ENCODE measurements at regions not wholly inside any gene's neighbourhood (a gene's known extent, or its start where the extent isn't known, plus 50 kb on each side); places are given as distances from the start of the nearest gene placed in this dataset.
A peak's percentile ranks its signal among the peaks of the same experiment; 100 is the strongest.
"Not testable (repeated sequence)": the region's sequence is repeated elsewhere in the genome, so short reads cannot be mapped to it uniquely, and the experiment has no call there.

DNA sequence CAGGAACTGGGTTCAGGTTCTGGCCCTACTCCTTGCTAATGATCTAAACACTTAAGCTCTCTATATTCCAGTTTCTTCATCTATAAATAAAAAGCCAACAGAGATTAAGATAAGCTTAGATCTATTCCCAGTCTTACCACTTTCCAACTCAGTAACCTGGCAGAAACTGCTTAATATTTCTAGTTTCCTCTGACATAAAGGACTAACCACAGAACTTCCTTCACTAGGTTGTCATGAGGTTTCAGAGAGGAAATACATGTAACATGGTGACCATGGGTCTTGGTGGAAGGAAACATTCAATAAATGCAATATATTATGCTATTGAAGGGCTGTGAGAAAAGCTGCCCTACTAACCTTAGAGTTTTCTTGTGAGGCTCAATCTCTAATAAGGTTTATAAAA is 114.4 kb upstream of the PDE1A start:
- H3K9me3 ChIP-seq (replicated peaks), result no peaks in the 10 kb centered on the region; the same call in 1 of the 2 replicates
- H3K27me3 ChIP-seq, result no peaks in the 10 kb centered on the region
- H3K4me3 ChIP-seq, result no peak overlapping the region
- no peaks in the 10 kb centered on the region for H3K36me3 ChIP-seq
- DNase-seq, result no peak
- H3K4me1 ChIP-seq, result peaks cover 24% of the 10 kb centered on the region
- H3K27ac ChIP-seq, result no peak overlapping the region

DNA sequence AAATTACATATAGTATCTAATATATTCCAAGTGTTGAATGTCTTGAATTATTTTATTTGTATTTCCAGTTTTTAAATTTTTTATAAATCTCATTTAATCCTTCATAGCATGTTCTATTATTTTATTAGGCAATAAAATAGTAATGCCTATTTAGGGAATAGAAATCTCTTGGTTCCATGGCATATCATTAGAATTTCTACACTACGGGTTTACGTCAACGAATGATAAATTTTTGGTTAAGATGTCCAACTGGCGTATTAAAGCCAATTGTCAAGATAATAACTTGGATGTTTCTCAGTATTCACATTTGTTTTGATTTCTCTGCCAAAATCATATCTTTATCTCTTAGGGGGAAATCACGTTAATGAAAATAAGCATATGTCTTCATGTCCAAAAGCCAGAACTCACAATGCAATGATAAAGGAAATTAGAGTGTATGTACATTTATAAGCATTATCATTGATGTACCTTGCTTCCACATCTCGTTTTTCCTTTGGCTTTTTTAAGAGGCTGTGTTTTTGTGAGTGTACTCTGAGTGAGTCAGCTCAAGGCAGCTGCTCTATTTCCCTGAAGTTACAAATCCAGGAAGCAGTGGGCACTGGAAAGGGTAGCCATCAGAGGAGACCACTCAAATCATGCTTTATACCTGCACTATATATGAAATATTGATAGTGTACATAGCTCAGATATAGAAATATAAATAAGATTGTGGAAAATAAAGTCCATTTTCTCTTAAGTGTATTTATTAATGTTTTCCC is 115.8 kb upstream of the PDE1A start:
- H3K4me1 ChIP-seq, result peaks cover 24% of the 10 kb centered on the region
- no peaks in the 10 kb centered on the region for H3K9me3 ChIP-seq (replicated peaks)
- H3K36me3 ChIP-seq, result no peaks in the 10 kb centered on the region
- H3K27me3 ChIP-seq, result no peaks in the 10 kb centered on the region
- 0 out of 2 replicates have a peak overlapping the region, but pooled peaks have one; percentile 11 for H3K27ac ChIP-seq
- DNase-seq, result peak; percentile 28 to 58
- H3K4me3 ChIP-seq, result no peak overlapping the region

DNA sequence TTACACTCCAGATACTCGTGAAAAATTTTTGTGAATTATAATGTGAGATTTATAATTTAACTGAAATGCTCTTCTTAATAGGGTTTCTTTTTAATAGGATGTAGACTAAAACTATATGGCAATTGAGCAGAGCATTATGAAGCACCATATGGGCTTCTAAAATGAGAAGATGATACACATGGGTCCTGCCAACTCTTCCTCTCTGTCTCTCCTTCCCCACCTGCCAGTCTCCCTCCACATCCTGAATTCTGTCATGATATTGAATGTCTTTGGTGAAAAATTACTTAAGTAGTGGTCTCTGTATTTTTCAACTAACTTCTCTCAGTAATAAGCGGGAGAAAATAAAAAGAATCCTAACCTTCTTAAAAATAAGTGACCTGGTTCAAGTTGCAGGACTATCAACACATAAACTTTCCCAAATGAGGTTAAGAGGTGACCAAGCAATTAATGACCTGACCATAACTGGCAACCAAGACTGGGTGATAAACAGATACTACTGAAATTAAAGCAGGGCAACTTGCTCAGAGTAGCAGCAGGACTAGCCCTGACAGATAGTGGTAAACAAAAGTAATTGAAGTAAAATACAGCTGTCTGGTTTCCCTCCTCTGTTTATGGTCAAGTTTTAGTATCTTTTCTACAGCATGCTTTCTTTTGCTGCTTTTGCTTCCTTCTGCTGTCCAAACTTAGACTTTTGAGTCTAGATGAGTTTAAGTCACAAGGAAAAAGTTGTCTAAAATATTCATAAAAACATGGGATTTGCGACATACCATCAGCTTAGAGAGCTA is 117.1 kb upstream of the PDE1A start:
- no peak overlapping the region for H3K27ac ChIP-seq
- H3K9me3 ChIP-seq (replicated peaks), result no peaks in the 10 kb centered on the region
- H3K36me3 ChIP-seq, result no peaks in the 10 kb centered on the region
- no peak overlapping the region for H3K4me3 ChIP-seq
- no peak for DNase-seq
- no peaks in the 10 kb centered on the region for H3K27me3 ChIP-seq
- H3K4me1 ChIP-seq, result peaks cover 37% of the 10 kb centered on the region

DNA sequence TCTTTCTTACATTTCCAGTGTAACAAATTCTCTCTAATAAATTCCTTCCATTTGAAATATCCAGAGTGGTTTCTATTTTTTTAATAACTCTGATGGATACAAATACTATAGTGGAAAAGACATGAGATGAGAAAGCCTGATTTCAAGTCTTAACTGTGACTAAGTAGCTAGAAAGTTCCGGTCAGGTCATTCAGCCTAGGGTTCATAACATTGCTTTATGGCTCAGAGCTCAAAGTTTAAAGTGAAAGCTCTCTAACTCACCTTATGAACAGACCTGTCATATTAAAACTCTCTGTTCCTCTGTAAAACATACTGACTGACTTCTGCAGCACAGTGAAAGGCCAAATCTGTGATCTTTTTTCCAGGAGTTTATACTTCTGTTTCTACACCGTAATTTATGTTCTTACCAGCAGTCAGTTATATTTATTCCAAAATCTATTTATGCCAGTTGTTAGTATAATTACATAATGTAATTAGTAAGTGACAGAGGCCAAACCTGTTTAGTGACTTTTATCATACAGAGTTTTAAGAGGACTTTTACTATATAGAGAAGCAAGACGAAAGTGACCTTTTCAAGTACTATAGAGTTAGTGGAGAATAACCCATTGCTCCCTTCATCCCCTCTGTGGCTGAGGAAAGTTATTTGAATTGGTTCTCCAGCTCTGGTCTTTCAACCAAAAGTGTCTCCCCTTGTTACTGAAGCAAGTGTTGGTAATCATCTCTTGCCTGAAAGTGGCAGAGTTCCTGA is 118.8 kb upstream of the PDE1A start:
- no peak for DNase-seq
- Histone ChIP-seq H3K27ac (no peak overlapping the region), H3K27me3 (no peaks in the 10 kb centered on the region), H3K36me3 (no peaks in the 10 kb centered on the region), H3K9me3 (replicated peaks) (no peaks in the 10 kb centered on the region), H3K4me3 (no peak overlapping the region), H3K4me1 (peaks cover 40% of the 10 kb centered on the region)

DNA sequence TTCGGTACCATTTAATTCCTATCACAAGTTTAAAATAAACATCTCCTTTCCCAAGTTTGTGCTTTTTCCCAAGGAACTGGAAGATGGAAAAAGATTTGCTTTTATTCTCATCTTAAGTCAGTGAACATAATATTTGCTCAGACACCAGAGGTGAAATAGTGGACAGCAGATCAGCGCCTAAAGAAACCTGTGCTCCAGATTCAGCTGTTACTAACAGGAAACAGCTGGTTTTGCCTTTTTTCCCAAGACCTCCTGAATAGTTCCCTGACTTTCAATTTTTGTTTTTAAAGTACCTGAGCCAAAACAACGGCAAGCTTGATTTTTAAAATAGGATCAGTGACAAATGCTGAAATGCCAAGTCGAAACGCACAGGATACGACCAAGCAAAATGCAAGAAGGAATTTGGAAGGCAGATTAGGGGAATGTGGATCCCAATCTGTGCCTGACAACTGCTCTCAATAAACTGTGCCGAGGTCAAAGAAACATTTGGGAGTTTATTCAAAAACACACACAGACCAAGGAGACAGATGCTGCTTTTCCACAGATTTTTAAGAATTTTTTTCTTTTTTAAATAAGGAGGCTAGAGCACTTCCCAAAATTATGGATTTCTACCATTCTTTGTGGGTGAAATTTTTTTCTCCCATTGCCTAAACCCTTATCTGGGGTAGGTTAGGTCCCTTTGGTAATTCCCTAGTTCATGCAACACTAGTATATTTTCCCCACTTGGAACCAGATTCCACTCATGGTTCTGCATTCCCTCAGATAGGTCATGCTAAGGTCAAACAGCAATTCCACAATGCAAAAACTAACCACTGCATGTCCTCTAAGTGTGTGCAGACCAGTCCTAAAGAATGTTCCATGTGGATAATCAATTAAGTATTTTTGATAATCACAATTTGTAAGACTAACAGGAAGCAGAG is 121.5 kb upstream of the PDE1A start:
- DNase-seq, result peak; percentile 27 to 68
- H3K4me3 ChIP-seq, result peak overlapping the region; percentile 52
- peaks cover 32% of the 10 kb centered on the region for H3K4me1 ChIP-seq
- H3K27ac ChIP-seq, result peak overlapping the region; percentile 91
- H3K9me3 ChIP-seq (replicated peaks), result no peaks in the 10 kb centered on the region
- H3K36me3 ChIP-seq, result no peaks in the 10 kb centered on the region
- H3K27me3 ChIP-seq, result no peaks in the 10 kb centered on the region

DNA sequence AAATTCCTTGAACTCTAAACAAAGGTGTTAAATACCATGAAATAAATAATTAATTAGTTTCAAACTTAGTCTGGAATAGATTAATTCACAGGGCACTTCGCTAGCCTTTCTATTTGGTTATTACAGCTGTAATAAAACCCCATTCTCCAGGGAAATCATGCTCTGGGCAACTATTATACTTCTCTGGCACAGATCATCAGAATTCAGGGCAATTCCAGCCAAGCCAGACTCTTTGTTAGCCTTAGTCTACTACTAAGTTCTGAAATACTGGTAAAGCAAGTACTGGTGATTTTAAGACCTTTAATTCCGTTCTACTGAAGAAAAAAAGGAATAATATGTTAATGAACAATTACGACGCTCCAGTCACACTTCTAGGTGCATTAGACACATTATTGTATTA is 123.4 kb upstream of the PDE1A start:
- no peaks in the 10 kb centered on the region for H3K27me3 ChIP-seq
- H3K27ac ChIP-seq, result no peak overlapping the region
- no peaks in the 10 kb centered on the region for H3K9me3 ChIP-seq (replicated peaks)
- no peak overlapping the region for H3K4me3 ChIP-seq
- peaks cover 16% of the 10 kb centered on the region for H3K4me1 ChIP-seq
- DNase-seq, result no peak
- H3K36me3 ChIP-seq, result no peaks in the 10 kb centered on the region

DNA sequence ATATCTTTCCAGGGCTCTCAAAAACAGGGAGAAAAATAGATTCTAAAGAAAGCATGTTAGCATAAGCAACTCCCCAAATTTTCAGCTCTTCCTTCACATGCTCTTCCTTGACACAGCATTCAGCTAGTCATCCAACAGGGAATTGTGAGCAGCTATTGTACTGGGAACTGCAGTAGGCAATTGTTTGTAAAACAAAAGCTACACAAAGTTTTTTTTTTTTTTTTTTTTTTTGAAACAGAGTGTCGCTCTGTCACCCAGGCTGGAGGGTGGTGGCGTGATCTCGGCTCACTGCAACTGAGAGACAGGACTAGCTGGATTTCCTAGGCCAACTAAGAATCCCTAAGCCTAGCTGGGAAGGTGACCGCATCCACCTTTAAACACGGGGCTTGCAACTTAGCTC is 125.4 kb upstream of the PDE1A start:
- not testable (repeated sequence) for H3K9me3 ChIP-seq (replicated peaks); DNase-seq; H3K27ac ChIP-seq; H3K36me3 ChIP-seq; H3K4me3 ChIP-seq; H3K27me3 ChIP-seq
- peaks cover 16% of the 10 kb centered on the region for H3K4me1 ChIP-seq

DNA sequence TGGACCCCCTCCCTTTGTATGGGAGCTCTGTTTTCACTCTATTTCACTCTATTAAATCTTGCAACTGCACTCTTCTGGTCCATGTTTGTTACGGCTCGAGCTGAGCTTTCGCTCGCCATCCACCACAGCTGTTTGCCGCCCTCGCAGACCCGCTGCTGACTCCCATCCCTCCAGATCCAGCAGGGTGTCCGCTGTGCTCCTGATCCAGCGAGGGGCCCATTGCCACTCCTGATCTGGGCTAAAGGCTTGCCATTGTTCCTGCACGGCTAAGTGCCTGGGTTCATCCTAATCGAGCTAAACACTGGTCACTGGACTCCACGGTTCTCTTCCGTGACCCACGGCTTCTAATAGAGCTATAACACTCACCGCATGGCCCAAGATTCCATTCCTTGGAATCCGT is 125.9 kb upstream of the PDE1A start:
- not testable (repeated sequence) for H3K36me3 ChIP-seq; DNase-seq; H3K27ac ChIP-seq; H3K9me3 ChIP-seq (replicated peaks); H3K4me3 ChIP-seq; H3K27me3 ChIP-seq
- H3K4me1 ChIP-seq, result peaks cover 15% of the 10 kb centered on the region

DNA sequence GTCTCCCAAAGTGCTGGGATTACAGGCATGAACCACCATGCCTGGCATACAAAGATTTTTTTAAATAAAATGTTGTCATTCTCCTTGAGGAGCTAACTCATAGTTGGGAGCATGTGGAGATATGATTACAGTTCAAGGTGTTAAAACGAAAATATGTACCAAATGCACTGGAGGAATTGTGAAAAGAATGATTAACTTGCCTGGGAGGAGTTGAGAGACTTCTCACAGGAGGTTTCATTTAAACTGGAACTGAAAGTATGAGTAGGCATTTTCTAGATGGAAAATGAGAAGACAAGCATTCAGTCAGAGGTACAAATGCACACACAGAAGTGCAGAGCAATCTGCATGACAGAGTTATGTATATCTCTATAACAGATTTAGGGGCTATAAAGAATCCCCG is 126.6 kb upstream of the PDE1A start:
- Histone ChIP-seq H3K4me1 (peaks cover 8% of the 10 kb centered on the region), H3K9me3 (replicated peaks) (no peaks in the 10 kb centered on the region), H3K36me3 (no peaks in the 10 kb centered on the region), H3K27ac (no peak overlapping the region), H3K27me3 (no peaks in the 10 kb centered on the region), H3K4me3 (no peak overlapping the region)
- DNase-seq, result no peak

DNA sequence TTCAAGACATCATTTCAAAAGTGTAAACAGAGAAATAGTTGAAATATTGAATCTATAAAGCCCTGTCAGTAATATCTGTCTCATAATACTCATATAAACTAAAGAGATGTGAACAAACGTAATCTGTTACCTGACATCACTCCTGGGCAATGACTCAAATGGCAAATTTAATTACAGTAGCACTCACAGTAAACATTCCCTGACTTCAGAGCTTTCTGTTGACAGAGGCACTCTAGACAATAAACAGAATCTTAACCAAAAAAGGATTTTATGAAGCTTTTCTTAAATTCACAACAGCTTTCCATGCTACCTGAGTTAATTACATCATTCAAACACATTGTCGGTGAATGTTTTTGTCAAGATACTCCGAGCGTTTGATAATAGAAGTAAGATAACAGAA is 128.1 kb upstream of the PDE1A start:
- H3K27ac ChIP-seq, result no peak overlapping the region
- DNase-seq, result no peak
- H3K4me3 ChIP-seq, result no peak overlapping the region
- no peaks in the 10 kb centered on the region for H3K4me1 ChIP-seq
- H3K9me3 ChIP-seq (replicated peaks), result no peaks in the 10 kb centered on the region
- no peaks in the 10 kb centered on the region for H3K36me3 ChIP-seq
- no peaks in the 10 kb centered on the region for H3K27me3 ChIP-seq

DNA sequence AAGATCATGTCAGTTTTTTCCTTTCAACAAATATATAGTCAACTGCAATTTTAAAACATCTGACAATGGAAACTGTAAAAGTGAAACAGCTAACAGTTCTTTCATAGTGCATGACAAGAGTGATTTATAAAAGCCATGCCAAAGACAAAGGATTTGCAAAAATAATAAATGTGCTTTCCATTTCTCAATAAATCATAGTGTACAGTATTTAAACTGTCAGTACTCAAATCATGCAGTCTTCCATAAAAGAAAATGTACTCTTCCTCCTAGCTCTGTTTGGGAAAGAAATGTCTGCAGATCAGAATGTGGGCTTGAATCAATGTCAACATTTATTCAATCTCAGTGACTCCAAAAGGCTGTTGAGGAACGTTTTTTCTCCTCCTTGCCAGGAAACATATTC is 131.7 kb upstream of the PDE1A start:
- no peak for DNase-seq
- Histone ChIP-seq H3K4me1 (no peaks in the 10 kb centered on the region), H3K27me3 (no peaks in the 10 kb centered on the region), H3K4me3 (no peak overlapping the region), H3K36me3 (no peaks in the 10 kb centered on the region), H3K9me3 (replicated peaks) (no peaks in the 10 kb centered on the region), H3K27ac (no peak overlapping the region)

DNA sequence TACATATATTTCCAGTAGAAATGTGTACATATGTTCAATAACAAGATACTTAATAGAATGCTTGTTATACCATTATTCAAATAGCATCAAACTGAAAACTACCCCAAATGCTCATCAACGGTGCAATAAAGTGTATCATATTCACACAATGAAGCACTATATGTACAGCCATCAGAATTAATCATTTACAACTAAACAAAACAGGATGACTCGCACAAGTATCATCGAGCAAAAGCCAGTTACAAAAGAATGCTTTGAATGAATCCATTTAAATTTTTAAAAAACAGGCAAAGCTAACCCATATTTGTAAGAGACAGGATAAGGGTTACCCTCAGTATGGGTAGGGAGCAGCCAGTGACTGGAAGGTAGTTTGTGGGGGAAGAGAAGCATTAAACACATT is 132.8 kb upstream of the PDE1A start:
- DNase-seq, result no peak
- H3K27me3 ChIP-seq, result no peaks in the 10 kb centered on the region
- no peaks in the 10 kb centered on the region for H3K9me3 ChIP-seq (replicated peaks)
- no peaks in the 10 kb centered on the region for H3K4me1 ChIP-seq
- H3K27ac ChIP-seq, result no peak overlapping the region
- H3K36me3 ChIP-seq, result no peaks in the 10 kb centered on the region
- H3K4me3 ChIP-seq, result no peak overlapping the region

DNA sequence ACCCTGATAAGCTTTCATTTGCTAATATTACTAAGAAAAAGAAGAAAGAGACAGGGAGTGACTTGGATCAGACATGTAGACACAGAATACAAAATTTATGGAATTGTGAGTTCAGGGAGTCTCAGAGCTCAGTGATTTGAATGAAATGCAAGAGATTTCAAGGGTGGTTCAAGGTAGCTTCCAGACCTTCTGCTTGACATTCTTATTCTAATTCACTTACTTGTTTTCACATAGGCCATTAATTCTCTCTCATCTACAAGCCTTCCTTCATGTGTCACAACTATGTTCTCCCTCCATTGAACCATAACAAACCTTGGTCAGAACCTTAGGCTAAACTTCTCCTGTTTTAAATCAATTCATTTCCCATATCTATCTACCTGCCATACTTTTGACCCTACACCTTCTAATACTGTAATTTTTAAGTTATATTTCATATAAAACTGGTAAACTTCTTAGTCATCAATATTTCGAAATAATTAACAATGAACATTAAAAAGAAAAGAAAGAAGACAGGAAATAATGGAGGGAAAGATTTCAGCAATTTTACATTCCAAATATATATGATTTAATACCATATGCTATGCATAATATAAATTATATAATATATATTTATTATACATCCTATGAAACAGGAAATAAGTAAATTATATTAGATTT is 139.2 kb upstream of the PDE1A start:
- H3K27ac ChIP-seq, result no peak overlapping the region
- DNase-seq, result no peak
- no peaks in the 10 kb centered on the region for H3K36me3 ChIP-seq
- peaks cover under 1% of the 10 kb centered on the region; the same call in 1 of the 2 replicates for H3K4me1 ChIP-seq
- H3K27me3 ChIP-seq, result no peaks in the 10 kb centered on the region
- H3K9me3 ChIP-seq (replicated peaks), result 0 out of 2 replicates have a peak, but pooled peaks cover 4% of the 10 kb centered on the region
- no peak overlapping the region for H3K4me3 ChIP-seq

DNA sequence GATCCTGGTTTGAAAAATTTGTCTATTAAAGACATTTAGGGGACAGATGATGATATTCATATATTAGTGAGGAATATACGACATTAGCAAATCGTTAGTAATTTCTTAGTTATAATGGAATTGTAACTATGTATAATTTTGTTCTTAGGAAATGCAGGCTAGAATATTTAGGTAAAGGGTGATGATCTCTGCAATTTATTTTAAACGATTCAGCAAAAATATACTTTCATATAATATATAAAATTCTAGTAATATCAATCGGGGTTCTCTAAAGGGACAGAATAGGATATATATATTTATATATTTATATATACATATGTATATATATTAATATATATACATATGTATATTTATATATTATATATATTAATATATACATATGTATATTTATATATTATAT is 142.5 kb upstream of the DNAJC10 start:
- Histone ChIP-seq H3K27ac (no peak overlapping the region), H3K27me3 (no peaks in the 10 kb centered on the region; the same call in 1 of the 2 replicates), H3K9me3 (replicated peaks) (0 out of 2 replicates have a peak, but pooled peaks cover 4% of the 10 kb centered on the region), H3K36me3 (no peaks in the 10 kb centered on the region), H3K4me1 (peaks cover 3% of the 10 kb centered on the region; the same call in 1 of the 2 replicates), H3K4me3 (no peak overlapping the region)
- DNase-seq, result no peak

Measured in SJCRH30 (cell line).